ENCODE measurements at regions not wholly inside any gene's neighbourhood (a gene's known extent, or its start where the extent isn't known, plus 50 kb on each side); places are given as distances from the start of the nearest gene placed in this dataset.

DNA sequence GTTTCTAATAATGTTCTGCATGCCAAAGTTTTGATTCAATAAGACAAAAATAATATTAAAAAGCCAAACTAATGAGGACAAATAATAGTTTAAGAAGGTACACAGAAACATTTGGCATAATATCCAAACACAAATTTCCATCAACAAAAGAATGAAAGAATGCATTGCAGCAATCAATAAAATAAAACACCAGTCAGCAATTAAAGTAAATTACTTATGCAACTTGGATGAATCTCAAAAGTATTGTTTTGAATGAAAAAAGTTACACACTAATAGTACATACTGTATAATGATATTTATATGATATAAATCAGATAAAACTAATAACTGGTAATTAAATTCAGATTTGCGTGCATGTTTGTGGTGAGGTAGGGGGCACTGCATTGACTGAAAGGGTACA lies 285.5 kb upstream of the PCDH10 start:
- Histone ChIP-seq H3K27me3 (no peaks in the 10 kb centered on the region), H3K9me3 (no peaks in the 10 kb centered on the region), H3K27ac (no peak overlapping the region), H3K4me1 (no peaks in the 10 kb centered on the region), H3K4me3 (no peak overlapping the region), H3K36me3 (no peaks in the 10 kb centered on the region)
- intact Hi-C loops (cut with DNase I), result no loop called here
- whole genome bisulfite sequencing, 2 donors, result 85 to 94% methylated on average over 1 of the region's 1 CpG
- TF ChIP-seq, protein P1, sequence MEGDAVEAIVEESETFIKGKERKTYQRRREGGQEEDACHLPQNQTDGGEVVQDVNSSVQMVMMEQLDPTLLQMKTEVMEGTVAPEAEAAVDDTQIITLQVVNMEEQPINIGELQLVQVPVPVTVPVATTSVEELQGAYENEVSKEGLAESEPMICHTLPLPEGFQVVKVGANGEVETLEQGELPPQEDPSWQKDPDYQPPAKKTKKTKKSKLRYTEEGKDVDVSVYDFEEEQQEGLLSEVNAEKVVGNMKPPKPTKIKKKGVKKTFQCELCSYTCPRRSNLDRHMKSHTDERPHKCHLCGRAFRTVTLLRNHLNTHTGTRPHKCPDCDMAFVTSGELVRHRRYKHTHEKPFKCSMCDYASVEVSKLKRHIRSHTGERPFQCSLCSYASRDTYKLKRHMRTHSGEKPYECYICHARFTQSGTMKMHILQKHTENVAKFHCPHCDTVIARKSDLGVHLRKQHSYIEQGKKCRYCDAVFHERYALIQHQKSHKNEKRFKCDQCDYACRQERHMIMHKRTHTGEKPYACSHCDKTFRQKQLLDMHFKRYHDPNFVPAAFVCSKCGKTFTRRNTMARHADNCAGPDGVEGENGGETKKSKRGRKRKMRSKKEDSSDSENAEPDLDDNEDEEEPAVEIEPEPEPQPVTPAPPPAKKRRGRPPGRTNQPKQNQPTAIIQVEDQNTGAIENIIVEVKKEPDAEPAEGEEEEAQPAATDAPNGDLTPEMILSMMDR (IDR thresholded peaks at IDR 0.05), result no peak
- no peak for TF ChIP-seq POLR2A (IDR thresholded peaks at IDR 0.05)
- no peak for DNase-seq

DNA sequence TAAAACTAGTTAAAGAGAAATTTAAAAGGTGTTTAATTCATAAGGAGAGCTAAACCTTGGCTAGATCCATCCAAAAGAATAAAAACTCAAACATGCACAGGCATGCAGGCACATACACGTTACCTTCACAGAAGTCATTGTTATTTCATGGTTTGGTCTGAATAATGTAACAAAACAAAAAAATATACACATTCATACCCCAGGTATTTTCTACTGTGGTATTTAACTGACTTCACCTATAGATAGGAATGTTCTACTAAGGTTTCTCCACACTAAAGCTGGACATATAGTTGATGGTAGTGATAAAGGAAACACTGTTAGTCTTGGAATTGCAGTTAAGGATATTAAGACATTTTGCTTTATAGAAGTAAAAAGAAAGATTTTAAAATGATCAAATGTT lies 283.6 kb upstream of the PCDH10 start:
- Histone ChIP-seq H3K27ac (no peak overlapping the region), H3K4me1 (no peaks in the 10 kb centered on the region), H3K36me3 (no peaks in the 10 kb centered on the region), H3K9me3 (no peaks in the 10 kb centered on the region), H3K4me3 (no peak overlapping the region), H3K27me3 (no peaks in the 10 kb centered on the region)
- no peak for DNase-seq
- whole genome bisulfite sequencing, 2 donors, result 33 to 52% methylated on average over 1 of the region's 1 CpG
- TF ChIP-seq, protein P1 (IDR thresholded peaks at IDR 0.05), result no peak
- no peak for TF ChIP-seq POLR2A (IDR thresholded peaks at IDR 0.05)
- intact Hi-C loops (cut with DNase I), result no loop called here

DNA sequence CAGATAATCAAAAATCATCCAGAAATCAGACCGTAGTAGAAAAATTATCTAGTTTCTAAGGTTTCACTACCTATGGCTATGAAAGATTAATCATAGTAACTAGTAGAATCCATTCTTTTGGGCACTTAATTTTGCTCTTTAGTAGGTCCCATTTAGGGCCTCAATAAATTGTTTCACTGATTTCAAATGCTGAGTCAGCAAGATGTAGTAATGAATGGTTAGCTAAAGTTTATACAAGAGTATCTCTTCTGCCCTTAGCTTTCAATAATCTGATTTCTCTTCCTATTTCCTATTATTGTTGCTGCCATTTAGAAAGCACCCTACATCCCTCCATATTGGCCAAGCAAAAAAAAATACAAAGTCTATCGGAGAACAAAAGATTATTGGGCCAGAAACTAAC lies 283.2 kb upstream of the PCDH10 start:
- no peaks in the 10 kb centered on the region for H3K9me3 ChIP-seq
- no peaks in the 10 kb centered on the region for H3K27me3 ChIP-seq
- no peaks in the 10 kb centered on the region for H3K36me3 ChIP-seq
- no peak overlapping the region for H3K27ac ChIP-seq
- WGBS, 2 donors, result 79 to 86% methylated on average over 2 of the region's 2 CpGs
- no peak for TF ChIP-seq POLR2A (IDR thresholded peaks at IDR 0.05)
- TF ChIP-seq, protein P1 (IDR thresholded peaks at IDR 0.05), result no peak
- intact Hi-C loops (cut with DNase I), result no loop called here
- H3K4me3 ChIP-seq, result no peak overlapping the region
- no peak for DNase-seq
- H3K4me1 ChIP-seq, result no peaks in the 10 kb centered on the region

DNA sequence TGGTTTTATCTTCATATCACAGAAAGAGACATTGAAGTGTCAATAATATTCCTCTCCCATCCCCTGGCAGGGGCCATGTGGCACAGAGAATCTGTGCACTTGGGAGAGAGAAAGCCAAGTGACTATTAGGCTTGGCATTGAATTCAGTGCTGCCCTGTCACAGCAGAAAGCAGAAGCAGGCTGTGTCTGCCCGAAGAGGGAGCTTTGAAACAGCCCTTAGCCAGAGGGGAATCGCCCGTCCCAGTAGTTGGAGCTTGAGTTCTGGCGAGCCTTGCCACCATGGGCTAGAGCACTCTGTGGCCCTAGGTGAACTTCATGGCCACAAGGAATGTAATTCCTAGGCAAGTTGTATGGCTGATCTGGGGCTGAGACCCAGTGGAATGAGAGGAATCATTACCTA lies 282.5 kb upstream of the PCDH10 start:
- Histone ChIP-seq H3K27me3 (no peaks in the 10 kb centered on the region), H3K9me3 (peaks cover 0 to 4% (median 0%) of the 10 kb centered on the region in 3 donors), H3K4me3 (no peak overlapping the region), H3K36me3 (no peaks in the 10 kb centered on the region), H3K4me1 (no peaks in the 10 kb centered on the region), H3K27ac (no peak overlapping the region)
- TF ChIP-seq, protein P1 (IDR thresholded peaks at IDR 0.05), result no peak
- TF ChIP-seq POLR2A (IDR thresholded peaks at IDR 0.05), result no peak
- 82% methylated on average over 4 of the region's 4 CpGs; no CpG with 5 or more reads in 1 of the 2 donors for WGBS, 2 donors
- intact Hi-C loops (cut with DNase I), result no loop called here
- DNase-seq, result no peak

DNA sequence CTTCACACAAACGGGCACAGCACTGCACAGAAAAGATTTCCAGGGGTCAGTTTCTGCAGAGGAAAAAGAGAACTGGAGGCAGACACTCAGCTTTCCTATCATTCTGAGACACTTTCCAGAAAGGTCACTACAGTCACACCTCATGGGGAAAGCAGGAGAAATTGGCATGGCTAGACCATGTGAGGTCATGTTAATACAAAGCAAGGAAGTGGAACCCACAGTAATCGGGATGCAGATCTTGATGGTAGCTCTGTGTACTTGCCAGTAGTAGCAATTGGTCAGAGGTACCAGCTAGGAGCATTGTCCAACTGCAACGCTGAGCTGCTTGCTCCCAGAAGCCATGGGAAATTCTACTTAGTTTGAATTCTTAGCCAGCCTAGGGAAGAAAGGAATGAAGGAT lies 255.3 kb upstream of the PCDH10 start:
- no peak for DNase-seq
- no peaks in the 10 kb centered on the region for H3K4me1 ChIP-seq
- WGBS, 2 donors, result 63 to 72% methylated on average over 3 of the region's 3 CpGs
- H3K4me3 ChIP-seq, result no peak overlapping the region
- H3K27me3 ChIP-seq, result no peaks in the 10 kb centered on the region
- no peaks in the 10 kb centered on the region for H3K9me3 ChIP-seq
- H3K36me3 ChIP-seq, result no peaks in the 10 kb centered on the region
- intact Hi-C loops (cut with DNase I), result no loop called here
- TF ChIP-seq, protein P1 (IDR thresholded peaks at IDR 0.05), result no peak
- TF ChIP-seq POLR2A (IDR thresholded peaks at IDR 0.05), result no peak
- no peak overlapping the region for H3K27ac ChIP-seq

All from esophagus squamous epithelium (tissue), 5 donors.